Astrocyte of the cerebellum (primary cell): ENCODE measurements at regions not wholly inside any gene's neighbourhood (a gene's known extent, or its start where the extent isn't known, plus 50 kb on each side); places are given as distances from the start of the nearest gene placed in this dataset.

Source experiments
- DNase-seq: peaks from one replicate; pipeline ENCODE4 v3.0.0-alpha.2; 2011; ENCODE audit warnings: low read depth
- H3K4me3 ChIP-seq: 2 replicates; pipeline ENCODE4 v1.5.1; 2011; ENCODE audit warnings: mild to moderate bottlenecking, low read depth, low read length, moderate library complexity
- in situ Hi-C: cut with HindIII; loops from 2 replicates; pipeline ENCODE4 v1.10.0; 2017; ENCODE audit warnings: low sequenced_read_pairs
- TF ChIP-seq, protein P1 (sequence below): IDR thresholded peaks from 2 replicates; pipeline ENCODE4 v1.5.1; 2012; ENCODE audit warnings: low read length, low read depth, moderate library complexity, mild to moderate bottlenecking; ENCODE audit errors: missing control alignments

DNA sequence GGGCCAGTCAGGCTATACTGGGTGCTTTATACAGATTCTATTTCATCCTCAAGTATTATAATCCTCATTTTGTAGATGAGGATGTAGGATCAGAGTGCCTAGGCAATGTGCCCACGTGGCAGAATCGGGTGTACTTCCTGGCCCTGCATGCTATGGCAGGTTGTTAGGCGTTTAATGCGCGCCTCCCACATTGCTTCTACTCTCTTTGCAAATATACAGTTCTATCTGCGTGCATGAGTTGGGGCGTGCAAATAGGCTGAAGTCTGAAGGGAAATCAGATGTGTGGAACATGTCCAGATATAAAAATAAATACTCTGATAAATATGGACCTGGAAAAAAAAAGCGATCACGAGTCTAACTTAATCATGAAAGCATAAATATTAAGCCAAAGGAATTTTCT lies 194.7 kb upstream of the FMN2 start:
- no peak overlapping the region for H3K4me3 ChIP-seq
- in situ Hi-C loops, result loop anchor here (25.0 kb wide), 1 partner anchor 460 kb away; no protein-coding TSS in a partner anchor
- TF ChIP-seq, protein P1, sequence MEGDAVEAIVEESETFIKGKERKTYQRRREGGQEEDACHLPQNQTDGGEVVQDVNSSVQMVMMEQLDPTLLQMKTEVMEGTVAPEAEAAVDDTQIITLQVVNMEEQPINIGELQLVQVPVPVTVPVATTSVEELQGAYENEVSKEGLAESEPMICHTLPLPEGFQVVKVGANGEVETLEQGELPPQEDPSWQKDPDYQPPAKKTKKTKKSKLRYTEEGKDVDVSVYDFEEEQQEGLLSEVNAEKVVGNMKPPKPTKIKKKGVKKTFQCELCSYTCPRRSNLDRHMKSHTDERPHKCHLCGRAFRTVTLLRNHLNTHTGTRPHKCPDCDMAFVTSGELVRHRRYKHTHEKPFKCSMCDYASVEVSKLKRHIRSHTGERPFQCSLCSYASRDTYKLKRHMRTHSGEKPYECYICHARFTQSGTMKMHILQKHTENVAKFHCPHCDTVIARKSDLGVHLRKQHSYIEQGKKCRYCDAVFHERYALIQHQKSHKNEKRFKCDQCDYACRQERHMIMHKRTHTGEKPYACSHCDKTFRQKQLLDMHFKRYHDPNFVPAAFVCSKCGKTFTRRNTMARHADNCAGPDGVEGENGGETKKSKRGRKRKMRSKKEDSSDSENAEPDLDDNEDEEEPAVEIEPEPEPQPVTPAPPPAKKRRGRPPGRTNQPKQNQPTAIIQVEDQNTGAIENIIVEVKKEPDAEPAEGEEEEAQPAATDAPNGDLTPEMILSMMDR, result no peak
- no peak for DNase-seq

DNA sequence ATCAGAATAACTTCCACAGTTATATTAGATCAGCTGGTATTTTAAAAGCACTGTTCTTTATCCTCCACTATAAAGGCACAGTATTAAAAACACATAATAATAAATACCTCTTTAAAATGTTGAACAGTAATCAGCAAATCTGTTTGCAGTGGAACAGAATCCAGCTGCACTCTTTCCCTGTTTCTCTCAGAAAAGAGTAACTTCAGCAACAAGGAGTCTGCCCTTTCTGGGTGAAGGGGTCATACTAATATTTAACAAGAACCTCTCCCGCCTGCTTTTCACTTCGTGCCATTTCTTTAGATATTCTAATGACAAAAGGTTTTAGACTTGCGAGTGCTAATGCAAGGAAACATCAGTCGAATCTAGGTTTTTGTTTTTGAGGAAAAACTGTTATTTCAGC lies 194.2 kb upstream of the FMN2 start:
- TF ChIP-seq, protein P1, result no peak
- no peak for DNase-seq
- in situ Hi-C loops, result loop anchor here (25.0 kb wide), 1 partner anchor 460 kb away; no protein-coding TSS in a partner anchor
- no peak overlapping the region for H3K4me3 ChIP-seq

DNA sequence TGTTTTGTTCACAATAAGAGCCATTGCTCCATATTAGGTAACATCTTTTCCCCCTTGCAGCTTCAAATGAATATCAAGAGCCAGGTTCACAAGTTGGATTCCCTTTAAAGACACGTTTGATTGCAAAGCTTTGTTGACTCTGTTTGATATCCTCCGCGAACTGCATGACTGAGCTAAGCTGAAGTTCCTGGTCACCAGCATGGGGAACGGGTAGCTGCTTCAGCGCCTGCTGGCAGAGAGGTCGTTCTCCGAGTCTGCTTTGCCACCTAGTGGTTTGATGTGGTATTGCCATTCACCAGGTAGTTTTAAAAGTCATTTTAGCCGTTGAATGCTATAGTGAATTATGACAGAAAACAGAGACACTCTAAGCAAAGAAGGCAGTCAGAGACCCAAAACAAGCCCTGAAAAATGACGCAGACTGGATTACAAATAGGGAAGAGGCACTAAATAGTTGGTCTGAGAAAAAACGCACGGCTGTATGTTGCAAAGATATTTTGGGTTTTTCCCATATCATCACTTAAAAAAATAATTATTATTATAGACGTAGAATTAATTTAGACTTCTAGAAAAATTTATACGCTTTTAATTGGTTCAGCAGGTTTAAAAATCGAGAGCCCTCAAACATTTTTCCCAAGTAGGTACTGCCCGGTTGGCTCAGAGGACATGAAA lies 193.5 kb upstream of the FMN2 start:
- in situ Hi-C loops, result loop anchor here (25.0 kb wide), 1 partner anchor 461 kb away; no protein-coding TSS in a partner anchor
- TF ChIP-seq, protein P1, result peak; percentile 92
- DNase-seq, result peak; percentile 64
- H3K4me3 ChIP-seq, result no peak overlapping the region

DNA sequence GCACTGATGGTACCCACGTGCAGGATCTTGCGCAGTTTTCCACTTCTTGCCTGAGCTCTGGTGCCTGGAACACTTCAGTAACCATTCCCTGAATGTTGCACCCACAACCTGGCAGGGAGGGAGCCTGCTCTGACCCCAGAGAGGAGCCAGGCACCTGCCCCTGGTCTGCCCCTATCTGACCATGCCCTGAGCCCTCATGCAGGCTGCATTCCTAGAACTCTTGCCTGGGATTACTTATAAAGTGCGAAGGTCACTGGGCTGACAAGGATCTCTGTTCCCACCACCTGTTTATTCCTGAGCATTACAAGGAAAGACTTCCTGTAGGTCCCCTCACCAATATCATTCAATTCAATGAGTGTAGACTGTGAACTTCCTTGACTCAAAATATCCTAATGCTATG lies 191.9 kb upstream of the FMN2 start:
- DNase-seq, result no peak
- in situ Hi-C loops, result loop anchor here (25.0 kb wide), 1 partner anchor 462 kb away; no protein-coding TSS in a partner anchor
- TF ChIP-seq, protein P1, result no peak
- H3K4me3 ChIP-seq, result no peak overlapping the region

DNA sequence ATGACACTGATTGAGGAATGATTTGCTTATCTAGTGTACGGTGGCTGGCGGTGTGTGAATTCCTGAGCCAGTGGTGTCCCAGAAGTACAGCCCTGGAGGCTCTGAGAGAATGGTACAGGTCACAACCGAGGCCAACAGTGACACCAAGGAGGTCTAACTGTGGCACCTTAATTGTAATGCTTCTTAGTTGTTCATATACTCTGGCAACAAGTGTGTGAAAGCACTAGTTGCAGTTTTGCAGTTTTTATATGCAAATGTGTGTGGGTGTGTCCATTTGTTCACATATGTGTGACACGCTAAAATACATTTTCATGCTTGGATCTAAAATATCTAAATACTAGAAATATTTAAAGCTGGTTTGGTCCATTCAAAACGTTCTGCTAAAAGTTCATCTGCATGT lies 185.3 kb upstream of the FMN2 start:
- TF ChIP-seq, protein P1, result no peak
- no peak for DNase-seq
- in situ Hi-C loops, result no loop called here
- H3K4me3 ChIP-seq, result no peak overlapping the region

DNA sequence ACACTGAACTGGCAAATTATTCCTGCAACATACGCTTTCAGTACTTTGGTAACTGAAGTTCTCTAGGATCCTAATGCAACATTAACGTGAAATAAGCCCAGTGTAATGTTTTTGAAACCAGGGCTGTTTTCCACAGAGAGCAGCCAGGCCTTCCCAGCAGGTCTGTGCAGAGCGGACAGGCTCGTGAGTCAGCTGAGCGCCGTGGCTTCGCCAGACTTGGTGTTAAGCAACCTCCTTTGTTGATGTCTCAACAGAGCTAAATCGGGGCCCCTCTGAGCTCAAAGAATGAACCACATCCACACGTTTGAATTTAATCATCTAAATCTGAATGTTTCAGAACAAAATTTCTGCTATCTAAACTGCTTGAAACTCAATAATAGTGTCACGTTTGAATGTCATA lies 181.8 kb upstream of the FMN2 start:
- in situ Hi-C loops, result no loop called here
- no peak overlapping the region for H3K4me3 ChIP-seq
- DNase-seq, result no peak
- TF ChIP-seq, protein P1, result no peak
